GM12875 (cell line): ENCODE measurements at regions not wholly inside any gene's neighbourhood (a gene's known extent, or its start where the extent isn't known, plus 50 kb on each side); places are given as distances from the start of the nearest gene placed in this dataset.

ENCODE experiments used
- H3K4me3 ChIP-seq: one replicate; pipeline ENCODE4 v1.5.1; 2011; ENCODE audit warnings: low read depth, low read length, control low read depth
- TF ChIP-seq, protein P1 (sequence below): IDR thresholded peaks from 2 replicates; pipeline ENCODE4 v1.5.1; 2011; ENCODE audit warnings: low read depth, mild to moderate bottlenecking, control low read depth, inconsistent platforms, low read length, moderate library complexity, borderline replicate concordance; ENCODE audit not compliant: insufficient read depth

DNA sequence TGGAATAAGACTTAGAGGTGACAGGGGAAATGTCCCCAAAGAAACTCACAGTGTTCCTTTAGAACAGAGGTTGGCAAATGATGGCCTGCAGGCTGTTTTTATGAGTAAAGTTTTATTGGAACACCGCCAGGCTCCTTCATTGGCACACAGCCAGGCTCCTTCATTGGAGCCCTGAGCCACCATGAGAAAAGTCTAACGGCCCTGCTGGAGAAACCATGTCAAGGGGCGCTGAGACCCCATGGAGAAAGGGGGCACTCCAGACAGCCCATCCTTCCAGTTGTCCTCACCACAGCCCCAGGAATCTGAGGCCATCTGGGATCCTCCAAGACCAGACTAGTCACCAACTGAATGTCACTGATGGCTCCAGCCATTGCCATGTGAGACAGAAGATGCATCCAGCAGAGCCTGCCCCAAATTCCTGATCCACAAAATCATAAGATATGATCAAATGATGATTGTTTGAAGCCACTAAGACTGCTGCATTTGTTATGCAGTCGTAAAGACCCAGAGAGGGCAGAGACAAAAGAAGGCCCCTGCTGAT is 88.2 kb upstream of the GPR26 start:
- TF ChIP-seq, protein P1, sequence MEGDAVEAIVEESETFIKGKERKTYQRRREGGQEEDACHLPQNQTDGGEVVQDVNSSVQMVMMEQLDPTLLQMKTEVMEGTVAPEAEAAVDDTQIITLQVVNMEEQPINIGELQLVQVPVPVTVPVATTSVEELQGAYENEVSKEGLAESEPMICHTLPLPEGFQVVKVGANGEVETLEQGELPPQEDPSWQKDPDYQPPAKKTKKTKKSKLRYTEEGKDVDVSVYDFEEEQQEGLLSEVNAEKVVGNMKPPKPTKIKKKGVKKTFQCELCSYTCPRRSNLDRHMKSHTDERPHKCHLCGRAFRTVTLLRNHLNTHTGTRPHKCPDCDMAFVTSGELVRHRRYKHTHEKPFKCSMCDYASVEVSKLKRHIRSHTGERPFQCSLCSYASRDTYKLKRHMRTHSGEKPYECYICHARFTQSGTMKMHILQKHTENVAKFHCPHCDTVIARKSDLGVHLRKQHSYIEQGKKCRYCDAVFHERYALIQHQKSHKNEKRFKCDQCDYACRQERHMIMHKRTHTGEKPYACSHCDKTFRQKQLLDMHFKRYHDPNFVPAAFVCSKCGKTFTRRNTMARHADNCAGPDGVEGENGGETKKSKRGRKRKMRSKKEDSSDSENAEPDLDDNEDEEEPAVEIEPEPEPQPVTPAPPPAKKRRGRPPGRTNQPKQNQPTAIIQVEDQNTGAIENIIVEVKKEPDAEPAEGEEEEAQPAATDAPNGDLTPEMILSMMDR: no peak
- H3K4me3 ChIP-seq: no peak overlapping the region

DNA sequence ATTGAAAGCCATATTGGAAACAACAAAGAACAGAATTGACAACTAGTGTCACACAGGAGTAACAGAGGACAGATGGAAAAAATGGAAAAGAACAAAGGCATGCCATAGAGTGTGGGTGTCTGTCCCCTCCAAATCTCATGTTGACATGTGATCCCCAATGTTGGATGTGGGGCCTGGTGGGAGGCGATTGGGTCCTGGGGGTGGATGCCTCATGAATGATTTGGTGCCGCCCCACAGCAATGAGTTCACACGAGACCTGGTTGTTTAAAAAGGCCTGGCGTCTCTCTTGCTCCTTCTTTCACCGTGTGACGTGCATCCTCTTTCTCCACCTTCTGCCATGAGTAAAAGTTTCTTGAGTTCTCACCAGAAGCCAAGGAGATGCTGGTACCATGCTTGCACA is 87.4 kb upstream of the GPR26 start:
- TF ChIP-seq, protein P1: no peak

DNA sequence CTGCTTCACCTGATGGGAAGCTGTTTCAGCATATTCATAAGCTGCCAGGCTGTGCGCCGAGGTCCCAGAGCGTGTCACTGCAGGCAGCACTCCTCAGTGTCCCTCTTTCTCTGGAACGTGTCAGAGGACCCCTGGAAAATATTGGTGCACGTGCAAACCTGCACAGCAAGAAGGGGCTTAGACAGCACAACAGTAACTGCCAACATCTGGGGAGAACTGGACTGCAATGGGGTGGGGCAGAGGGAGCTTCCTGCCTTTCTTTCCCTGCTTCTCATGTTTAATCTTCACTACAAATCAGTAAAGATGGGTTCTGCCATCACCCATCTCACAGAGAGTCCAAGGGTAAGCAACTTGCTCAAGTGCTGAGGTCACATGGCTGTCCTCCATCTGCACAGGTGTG is 86.5 kb upstream of the GPR26 start:
- no peak overlapping the region for H3K4me3 ChIP-seq
- TF ChIP-seq, protein P1: no peak

More for the DNA sequence above, 87.4 kb upstream of the GPR26 start:
- no peak overlapping the region for H3K4me3 ChIP-seq

- H3K4me3 ChIP-seq: no peak overlapping the region
- TF ChIP-seq, protein P1: no peak
Measured at GRCh38 chr10:123580426-123580825, 85.7 kb upstream of the GPR26 start.

- H3K4me3 ChIP-seq: no peak overlapping the region
- TF ChIP-seq, protein P1: no peak
Measured at GRCh38 chr10:123581656-123582055, 84.5 kb upstream of the GPR26 start.

GRCh38 chr10:123582084-123582989 is 83.8 kb upstream of the GPR26 start:
- H3K4me3 ChIP-seq: no peak overlapping the region
- TF ChIP-seq, protein P1: peak; percentile 89

DNA sequence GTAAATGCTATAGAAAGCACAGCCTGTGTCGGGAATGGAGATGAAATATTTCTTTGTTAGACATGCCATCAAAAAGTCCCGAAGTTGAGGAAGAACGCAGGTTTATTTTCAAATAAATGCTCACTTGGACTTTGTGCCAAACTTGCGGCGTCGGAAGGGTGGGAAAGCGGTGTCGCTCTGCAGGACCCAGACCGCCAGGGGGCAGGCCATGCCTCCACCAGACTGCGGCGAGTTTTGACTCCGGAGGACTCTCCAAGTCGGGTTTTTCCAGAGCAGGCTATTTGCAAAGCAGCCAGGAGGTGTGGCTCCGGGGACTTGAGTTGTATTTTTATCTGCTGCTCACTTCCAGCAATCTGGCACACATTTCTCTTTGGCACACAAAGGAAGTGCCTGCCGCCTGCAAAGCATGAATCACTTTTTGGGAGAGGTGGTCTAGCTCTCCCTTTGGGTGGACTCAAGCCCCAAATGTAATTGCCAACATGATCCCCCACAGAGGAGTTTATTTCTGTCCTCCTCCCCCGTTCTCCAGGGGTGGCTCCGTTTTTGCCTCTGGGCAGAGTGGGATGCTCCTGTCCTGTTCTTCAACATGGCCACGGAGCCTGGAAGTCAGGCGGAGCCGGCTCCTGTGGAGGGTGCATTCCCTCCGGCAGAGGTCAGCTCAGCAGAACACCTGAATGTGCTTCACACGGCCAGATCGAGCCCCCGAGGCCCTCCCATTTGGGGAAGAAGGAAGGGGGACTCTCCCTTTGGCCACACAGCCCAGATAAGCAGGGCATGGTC is 82.3 kb upstream of the GPR26 start:
- H3K4me3 ChIP-seq: no peak overlapping the region
- TF ChIP-seq, protein P1: peak; percentile 86
